GM12878 (cell line): ENCODE measurements at regions not wholly inside any gene's neighbourhood (a gene's known extent, or its start where the extent isn't known, plus 50 kb on each side); places are given as distances from the start of the nearest gene placed in this dataset.

Experiments used
- ATAC-seq: fragments of 200-7000 bp; cut with Tn5 transposase; 3 replicates; pipeline ENCODE4 v1.9.1; 2020; ENCODE audit warnings: mild to moderate bottlenecking, moderate library complexity
- BruUV-seq: library from RNA; stranded (reverse); fragments of 400-500 nt; replicated peaks from 2 replicates; lab custom pipeline; 2021; lab: Mats Ljungman, UMichigan
- CTCF ChIA-PET: fragments of 300-600 bp; sonication (Branson Sonifier 250); formaldehyde crosslinking; extraction: SDS; loops from one replicate; lab custom pipeline; 2021; ENCODE audit warnings: inconsistent platforms; lab: Yijun Ruan, JAX
- POLR2A ChIA-PET: fragments of 350-600 bp; formaldehyde crosslinking; extraction: SDS; loops from one replicate; lab custom pipeline; 2021; ENCODE audit warnings: inconsistent platforms; lab: Charles Lee
- RAD21 ChIA-PET: fragments of 300-600 bp; sonication (Branson Sonifier 250); formaldehyde crosslinking; loops from one replicate; lab custom pipeline; 2023; ENCODE audit warnings: antibody characterized with exemption; ENCODE audit not compliant: unreplicated experiment; lab: Charles Lee
- SMC1A ChIA-PET: fragments of 300-600 bp; sonication (Branson Sonifier 250); formaldehyde crosslinking; loops from one replicate; lab custom pipeline; 2023; ENCODE audit not compliant: unreplicated experiment, uncharacterized antibody; lab: Charles Lee
- DNase-seq: peaks from one replicate; pipeline ENCODE4 v3.0.0-alpha.2; 2011; ENCODE audit warnings: low read depth, low spot score
- FAIRE-seq: peaks from 3 replicates; lab custom pipeline; 2011; peaks lifted over from hg19 to GRCh38; lab: Jason Lieb, UNC
- H2AFZ ChIP-seq: 2 replicates; pipeline ENCODE4 v1.6.0; 2011; ENCODE audit warnings: low read depth, low read length, control low read depth; ENCODE audit not compliant: control insufficient read depth
- H3K27ac ChIP-seq: 2 replicates; pipeline ENCODE4 v1.5.1; 2011; ENCODE audit warnings: control low read depth; ENCODE audit not compliant: control insufficient read depth, insufficient read depth
- H3K27me3 ChIP-seq, 2 experiments: replicated peaks in 1 of 2; 2 replicates each; pipeline versions ENCODE4 v1.6.0 to v1.6.1; 2011; ENCODE audit warnings: low read length in 1 of 2; ENCODE audit not compliant: control insufficient read depth in 2 of 2, insufficient read depth in 2 of 2
- H3K36me3 ChIP-seq, 2 experiments: 2 replicates each; pipeline ENCODE4 v1.5.1; 2011; ENCODE audit warnings: low read length in 1 of 2; ENCODE audit not compliant: control insufficient read depth in 2 of 2, insufficient read depth in 2 of 2
- H3K4me1 ChIP-seq: 2 replicates; pipeline ENCODE4 v1.6.1; 2011; ENCODE audit warnings: mild to moderate bottlenecking, low read length, moderate library complexity, mixed read lengths; ENCODE audit not compliant: control insufficient read depth, insufficient read depth
- H3K4me2 ChIP-seq: 2 replicates; pipeline ENCODE4 v1.6.0; 2011; ENCODE audit warnings: control low read depth; ENCODE audit not compliant: control insufficient read depth, insufficient read depth
- H3K4me3 ChIP-seq: fragments of 200-600 bp; sonication (generic); 2 replicates; pipeline ENCODE4 v1.5.1; 2016
- H3K79me2 ChIP-seq: 2 replicates; pipeline ENCODE4 v1.6.0; 2011; ENCODE audit warnings: low read length; ENCODE audit not compliant: control insufficient read depth, insufficient read depth
- H3K9ac ChIP-seq: 2 replicates; pipeline ENCODE4 v1.8.0; 2011; ENCODE audit warnings: low read length, control low read depth, mixed read lengths; ENCODE audit not compliant: control insufficient read depth, insufficient read depth
- H3K9me3 ChIP-seq: replicated peaks from 3 replicates; pipeline ENCODE4 v1.5.1; 2011; ENCODE audit warnings: mild to moderate bottlenecking, low read length; ENCODE audit not compliant: control insufficient read depth, insufficient read depth
- H4K20me1 ChIP-seq: 2 replicates; pipeline ENCODE4 v1.6.0; 2011; ENCODE audit not compliant: control insufficient read depth, insufficient read depth
- ASH2L ChIP-seq: fragments of 300-600, 200-600 bp; sonication (generic); IDR thresholded peaks from 2 replicates; pipeline ENCODE4 v1.6.1; 2017; ENCODE audit warnings: low read depth, mild to moderate bottlenecking, borderline replicate concordance
- CBX3 ChIP-seq: fragments of 200-600 bp; sonication (generic); IDR thresholded peaks from 2 replicates; pipeline ENCODE4 v1.6.1; 2016; ENCODE audit warnings: low read depth, borderline replicate concordance
- MLLT1 ChIP-seq: fragments of 450-650 bp; IDR thresholded peaks from 2 replicates; pipeline ENCODE4 v1.6.1; 2016; ENCODE audit warnings: mild to moderate bottlenecking
- WGBS: methylation state at CpG from one replicate; pipeline ENCODE4 v1.1.6; 2016; ENCODE audit warnings: low lambda C conversion rate; ENCODE audit not compliant: insufficient replicate concordance, insufficient coverage; ENCODE audit errors: missing lambda C conversion rate; 5-methylcytosine and 5-hydroxymethylcytosine counted together
- in situ Hi-C: fragments of 300-500 bp; cut with MboI; formaldehyde crosslinking; loops from 9 replicates; pipeline ENCODE4 v1.14.3; 2018; ENCODE audit warnings: mixed read lengths
- intact Hi-C: fragments of 100-400 bp; cut with micrococcal nuclease; formaldehyde crosslinking; loops from one replicate; pipeline ENCODE4 v1.14.2; 2022; ENCODE audit not compliant: unreplicated experiment
- TF ChIP-seq, protein P1 (sequence below): fragments of 450-650 bp; IDR thresholded peaks from 2 replicates; pipeline ENCODE4 v1.6.1; 2018; ENCODE audit warnings: mild to moderate bottlenecking, low read depth, moderate library complexity; ENCODE audit not compliant: partially characterized antibody

DNA sequence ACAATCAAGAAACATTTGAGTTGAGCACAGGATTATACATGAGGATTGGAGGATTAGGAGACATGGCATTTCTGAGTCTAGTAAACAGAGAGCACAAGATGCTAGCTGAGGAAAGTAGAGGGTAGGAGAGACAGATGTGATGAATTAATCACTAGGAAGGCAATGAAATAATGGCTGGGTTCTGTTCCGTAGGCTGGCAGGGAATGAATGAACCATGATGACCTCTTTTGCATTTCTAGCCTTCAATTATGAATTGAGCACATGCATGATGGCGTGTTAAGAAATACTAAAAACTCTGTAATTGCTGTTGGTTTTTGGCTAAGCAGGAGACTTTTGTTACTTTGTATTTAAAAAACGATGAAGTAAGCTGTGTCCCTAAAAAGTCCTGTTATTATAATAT, 420.0 kb upstream of the TLE4 start (continued):
- TF ChIP-seq, protein P1, sequence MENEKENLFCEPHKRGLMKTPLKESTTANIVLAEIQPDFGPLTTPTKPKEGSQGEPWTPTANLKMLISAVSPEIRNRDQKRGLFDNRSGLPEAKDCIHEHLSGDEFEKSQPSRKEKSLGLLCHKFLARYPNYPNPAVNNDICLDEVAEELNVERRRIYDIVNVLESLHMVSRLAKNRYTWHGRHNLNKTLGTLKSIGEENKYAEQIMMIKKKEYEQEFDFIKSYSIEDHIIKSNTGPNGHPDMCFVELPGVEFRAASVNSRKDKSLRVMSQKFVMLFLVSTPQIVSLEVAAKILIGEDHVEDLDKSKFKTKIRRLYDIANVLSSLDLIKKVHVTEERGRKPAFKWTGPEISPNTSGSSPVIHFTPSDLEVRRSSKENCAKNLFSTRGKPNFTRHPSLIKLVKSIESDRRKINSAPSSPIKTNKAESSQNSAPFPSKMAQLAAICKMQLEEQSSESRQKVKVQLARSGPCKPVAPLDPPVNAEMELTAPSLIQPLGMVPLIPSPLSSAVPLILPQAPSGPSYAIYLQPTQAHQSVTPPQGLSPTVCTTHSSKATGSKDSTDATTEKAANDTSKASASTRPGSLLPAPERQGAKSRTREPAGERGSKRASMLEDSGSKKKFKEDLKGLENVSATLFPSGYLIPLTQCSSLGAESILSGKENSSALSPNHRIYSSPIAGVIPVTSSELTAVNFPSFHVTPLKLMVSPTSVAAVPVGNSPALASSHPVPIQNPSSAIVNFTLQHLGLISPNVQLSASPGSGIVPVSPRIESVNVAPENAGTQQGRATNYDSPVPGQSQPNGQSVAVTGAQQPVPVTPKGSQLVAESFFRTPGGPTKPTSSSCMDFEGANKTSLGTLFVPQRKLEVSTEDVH, result no peak
- no peak for TF ChIP-seq MLLT1
- TF ChIP-seq ASH2L, result no peak

DNA sequence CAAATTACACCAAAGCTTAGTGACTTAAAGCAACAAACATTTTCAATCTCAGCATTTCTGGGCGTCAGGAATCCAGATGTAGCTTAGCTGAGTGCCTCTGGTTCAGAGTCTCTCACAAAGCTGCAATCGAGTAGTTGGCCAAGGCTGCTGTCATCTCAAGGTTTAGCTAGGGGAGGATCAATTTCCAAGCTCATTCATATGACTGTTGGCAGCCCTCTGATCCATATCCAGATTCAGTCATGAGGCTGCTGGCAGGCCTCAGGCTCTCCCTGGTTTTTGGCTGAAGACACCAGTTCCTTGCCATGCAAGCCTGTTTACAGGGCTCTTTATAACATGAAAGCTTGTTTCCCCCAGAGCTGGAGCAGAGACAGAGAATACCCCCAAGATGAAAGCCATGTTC, 419.5 kb upstream of the TLE4 start:
- ChIA-PET RAD21 (no interaction called here), POLR2A (no interaction called here), CTCF (interaction anchor here (0.6 to 1.3 kb wide), 4 partner anchors 18 to 102 kb away, joined by 3 to 4 read pairs (median 3); no protein-coding TSS in a partner anchor), SMC1A (no interaction called here)
- BruUV-seq, result no TSS peak
- Histone ChIP-seq H3K27me3 (no peaks in the 10 kb centered on the region), H3K36me3 (no peaks in the 10 kb centered on the region), H3K4me3 (no peak overlapping the region), H3K4me1 (no peaks in the 10 kb centered on the region), H2AFZ (no peak overlapping the region), H4K20me1 (no peaks in the 10 kb centered on the region), H3K9ac (no peak overlapping the region), H3K9me3 (no peaks in the 10 kb centered on the region), H3K27ac (no peak overlapping the region), H3K79me2 (no peaks in the 10 kb centered on the region), H3K4me2 (no peak overlapping the region)
- DNase-seq (no peak), FAIRE-seq (no peak), ATAC-seq (no peak)
- intact Hi-C loops (no loop called here), in situ Hi-C loops (no loop called here)
- 0% methylated on average over 2 of the region's 2 CpGs for WGBS
- no peak for TF ChIP-seq CBX3
